ENCODE measurements at regions not wholly inside any gene's neighbourhood (a gene's known extent, or its start where the extent isn't known, plus 50 kb on each side); places are given as distances from the start of the nearest gene placed in this dataset.

- DNase-seq (ENCODE audit: low read depth, low spot score): no peak
- ChIA-PET POLR2A (no interaction called here), RAD21 (ENCODE audit: unreplicated experiment) (no interaction called here), SMC1A (ENCODE audit: uncharacterized antibody, unreplicated experiment) (no interaction called here), CTCF (no interaction called here)
- no TSS peak for BruUV-seq (replicated peaks)
- H3K27ac ChIP-seq (ENCODE audit: control insufficient read depth, insufficient read depth): no peak overlapping the region
- no peak overlapping the region for H3K4me3 ChIP-seq
- H3K79me2 ChIP-seq (ENCODE audit: control insufficient read depth, insufficient read depth, low read length): no peaks in the 10 kb centered on the region
- no peaks in the 10 kb centered on the region for H3K36me3 ChIP-seq (ENCODE audit: control insufficient read depth in 2 of 2, insufficient read depth in 2 of 2, low read length in 1 of 2)
- TF ChIP-seq PRDM15 (CRISPR knock-in tag; IDR thresholded peaks at IDR 0.05) (no peak), MTA2 (IDR thresholded peaks at IDR 0.05; ENCODE audit: low read depth) (no peak), PAX8 (IDR thresholded peaks at IDR 0.05) (no peak), RELA (IDR thresholded peaks at IDR 0.05; ENCODE audit: borderline replicate concordance, partially characterized antibody) (no peak), MAX (IDR thresholded peaks at IDR 0.05; ENCODE audit: low read depth, low read length) (no peak), SKIL (IDR thresholded peaks at IDR 0.05; ENCODE audit: low read depth, poor library complexity, severe bottlenecking) (no peak), HDAC2 (IDR thresholded peaks at IDR 0.05) (no peak), IKZF2 (IDR thresholded peaks at IDR 0.05) (no peak), IRF4 (IDR thresholded peaks at IDR 0.05; ENCODE audit: low read depth, low read length) (no peak), CHD1 (IDR thresholded peaks at IDR 0.05; ENCODE audit: low read depth, low read length) (no peak), RAD51 (IDR thresholded peaks at IDR 0.05) (no peak), IKZF1 (conservative IDR thresholded peaks at IDR 0.05) (no peak), EGR1 (IDR thresholded peaks at IDR 0.05; ENCODE audit: borderline replicate concordance in 1 of 2, low read depth in 2 of 2, low read length in 2 of 2) (no peak), ZZZ3 (IDR thresholded peaks at IDR 0.05; ENCODE audit: control insufficient read depth, insufficient read length, low read depth) (no peak), MEF2A (IDR thresholded peaks at IDR 0.05; ENCODE audit: insufficient read depth, low read depth, low read length) (no peak), USF2 (IDR thresholded peaks at IDR 0.05; ENCODE audit: borderline replicate concordance, low read depth, low read length) (no peak), HCFC1 (IDR thresholded peaks at IDR 0.05; ENCODE audit: low read length) (no peak), HDGF (IDR thresholded peaks at IDR 0.05) (no peak), ESRRA (IDR thresholded peaks at IDR 0.05; ENCODE audit: low read length) (no peak), TCF12 (IDR thresholded peaks at IDR 0.05; ENCODE audit: low read depth, low read length) (no peak)
- no peaks in the 10 kb centered on the region for H4K20me1 ChIP-seq (ENCODE audit: control insufficient read depth, insufficient read depth)
- no peaks in the 10 kb centered on the region for H3K4me1 ChIP-seq (ENCODE audit: control insufficient read depth, insufficient read depth, low read length)
- H3K4me2 ChIP-seq (ENCODE audit: control insufficient read depth, insufficient read depth): no peak overlapping the region
- no peak for ATAC-seq
- no peaks in the 10 kb centered on the region for H3K9me3 ChIP-seq (replicated peaks; ENCODE audit: control insufficient read depth, insufficient read depth, low read length)
- WGBS (ENCODE audit: insufficient coverage, insufficient replicate concordance, low lambda C conversion rate, missing lambda C conversion rate): 17% methylated on average over 3 of the region's 3 CpGs
- in situ Hi-C loops (cut with MboI) (no loop called here), intact Hi-C loops (cut with micrococcal nuclease; ENCODE audit: unreplicated experiment) (no loop called here)
- no peak overlapping the region for H2AFZ ChIP-seq (ENCODE audit: control insufficient read depth, low read depth, low read length)
- no peaks in the 10 kb centered on the region for H3K27me3 ChIP-seq (replicated peaks in 1 of 2; ENCODE audit: control insufficient read depth in 2 of 2, insufficient read depth in 2 of 2, low read length in 1 of 2)
- no peak overlapping the region for H3K9ac ChIP-seq (ENCODE audit: control insufficient read depth, insufficient read depth, low read length)
- no peak for FAIRE-seq
Observed at GRCh38 chr6:51120016-51120415, 301.3 kb downstream of the TFAP2B start.

Data from GM12878 (cell line).